ENCODE measurements at regions not wholly inside any gene's neighbourhood (a gene's known extent, or its start where the extent isn't known, plus 50 kb on each side); places are given as distances from the start of the nearest gene placed in this dataset.

DNA sequence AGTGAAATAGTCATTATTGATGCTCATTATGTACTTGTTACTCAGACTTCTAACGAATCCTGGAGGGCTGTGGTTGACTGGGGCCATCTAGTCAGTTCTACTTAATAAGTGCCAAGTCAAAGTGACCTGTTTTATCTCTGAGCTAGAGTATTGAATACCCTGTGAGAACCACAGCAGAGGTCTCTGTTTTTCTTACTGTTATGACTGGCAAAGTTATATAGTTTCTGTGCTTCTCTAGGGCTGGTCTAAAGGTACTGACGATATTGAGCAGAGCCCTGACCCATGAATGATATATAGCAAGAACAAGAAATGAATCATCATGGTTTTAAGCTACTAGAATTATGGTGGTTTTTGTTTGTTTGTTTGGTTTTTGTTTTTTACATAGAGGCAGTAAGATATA lies 555.8 kb downstream of the PLA2G4A start:
- TF ChIP-seq, protein P1, sequence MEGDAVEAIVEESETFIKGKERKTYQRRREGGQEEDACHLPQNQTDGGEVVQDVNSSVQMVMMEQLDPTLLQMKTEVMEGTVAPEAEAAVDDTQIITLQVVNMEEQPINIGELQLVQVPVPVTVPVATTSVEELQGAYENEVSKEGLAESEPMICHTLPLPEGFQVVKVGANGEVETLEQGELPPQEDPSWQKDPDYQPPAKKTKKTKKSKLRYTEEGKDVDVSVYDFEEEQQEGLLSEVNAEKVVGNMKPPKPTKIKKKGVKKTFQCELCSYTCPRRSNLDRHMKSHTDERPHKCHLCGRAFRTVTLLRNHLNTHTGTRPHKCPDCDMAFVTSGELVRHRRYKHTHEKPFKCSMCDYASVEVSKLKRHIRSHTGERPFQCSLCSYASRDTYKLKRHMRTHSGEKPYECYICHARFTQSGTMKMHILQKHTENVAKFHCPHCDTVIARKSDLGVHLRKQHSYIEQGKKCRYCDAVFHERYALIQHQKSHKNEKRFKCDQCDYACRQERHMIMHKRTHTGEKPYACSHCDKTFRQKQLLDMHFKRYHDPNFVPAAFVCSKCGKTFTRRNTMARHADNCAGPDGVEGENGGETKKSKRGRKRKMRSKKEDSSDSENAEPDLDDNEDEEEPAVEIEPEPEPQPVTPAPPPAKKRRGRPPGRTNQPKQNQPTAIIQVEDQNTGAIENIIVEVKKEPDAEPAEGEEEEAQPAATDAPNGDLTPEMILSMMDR (IDR thresholded peaks at IDR 0.05 in 8 of 11, conservative IDR thresholded peaks at IDR 0.05 in 3 of 11): no peak
- TF ChIP-seq POLR2A (IDR thresholded peaks at IDR 0.05): no peak
- TF ChIP-seq POLR2AphosphoS5 (IDR thresholded peaks at IDR 0.05): no peak
